GM12892 (cell line): ENCODE measurements at regions not wholly inside any gene's neighbourhood (a gene's known extent, or its start where the extent isn't known, plus 50 kb on each side); places are given as distances from the start of the nearest gene placed in this dataset.

Experiments used
- DNase-seq: peaks from one replicate; pipeline ENCODE4 v3.0.0; 2011; ENCODE audit not compliant: insufficient read length
- FAIRE-seq: peaks from 2 replicates; lab custom pipeline; 2011; peaks lifted over from hg19 to GRCh38; lab: Jason Lieb, UNC
- POLR2A ChIP-seq: IDR thresholded peaks from 2 replicates; pipeline ENCODE4 v1.6.1; 2011; ENCODE audit warnings: low read depth, low read length, control low read depth
- POLR2AphosphoS5 ChIP-seq: IDR thresholded peaks from 2 replicates; pipeline ENCODE4 v1.6.1; 2011; ENCODE audit warnings: low read depth, low read length, control low read depth
- TAF1 ChIP-seq: IDR thresholded peaks from 2 replicates; pipeline ENCODE4 v1.6.1; 2011; ENCODE audit warnings: low read depth, mild to moderate bottlenecking, control low read depth, low read length, borderline replicate concordance

- TF ChIP-seq POLR2AphosphoS5 (no peak), TAF1 (no peak), POLR2A (no peak)
- FAIRE-seq (no peak), DNase-seq (no peak)
These were observed 51.4 kb upstream of the MAP9 start for GRCh38 chr4:155428128-155428527.

- DNase-seq (no peak), FAIRE-seq (no peak)
- TF ChIP-seq TAF1: no peak
- no peak for TF ChIP-seq POLR2AphosphoS5
- TF ChIP-seq POLR2A: no peak
These were observed 50.2 kb upstream of the MAP9 start for GRCh38 chr4:155426953-155427352.
